Gastroesophageal sphincter (tissue), 3 donors: ENCODE measurements at regions not wholly inside any gene's neighbourhood (a gene's known extent, or its start where the extent isn't known, plus 50 kb on each side); places are given as distances from the start of the nearest gene placed in this dataset.
"Not testable (repeated sequence)": the region's sequence is repeated elsewhere in the genome, so short reads cannot be mapped to it uniquely, and the experiment has no call there.

Source experiments
- CTCF ChIP-seq, 4 experiments: fragments of 200-600 bp in 2 of 4; fragments of 450-650 bp in 2 of 4; sonication (generic) in 1 of 4; IDR thresholded peaks; one replicate each; pipeline ENCODE4 v1.5.1; 2017 to 2019; ENCODE audit warnings: antibody characterized with exemption in 4 of 4, mild to moderate bottlenecking in 2 of 4, moderate library complexity in 2 of 4
- POLR2A ChIP-seq, 2 donors: fragments of 450-650 bp; IDR thresholded peaks; one replicate each; pipeline ENCODE4 v1.6.1; 2017; ENCODE audit warnings: antibody characterized with exemption in 2 of 2, mild to moderate bottlenecking in 2 of 2, moderate library complexity in 1 of 2
- POLR2AphosphoS5 ChIP-seq: sonication (generic); formaldehyde crosslinking; IDR thresholded peaks from one replicate; pipeline ENCODE4 v1.6.1; 2017; ENCODE audit warnings: antibody characterized with exemption

GRCh38 chr1:196108990-196109389 is 499.2 kb downstream of the KCNT2 start:
- not testable (repeated sequence) for TF ChIP-seq POLR2A (IDR thresholded peaks at IDR 0.05); CTCF (IDR thresholded peaks at IDR 0.05); POLR2AphosphoS5
